ENCODE measurements at regions not wholly inside any gene's neighbourhood (a gene's known extent, or its start where the extent isn't known, plus 50 kb on each side); places are given as distances from the start of the nearest gene placed in this dataset.

DNA sequence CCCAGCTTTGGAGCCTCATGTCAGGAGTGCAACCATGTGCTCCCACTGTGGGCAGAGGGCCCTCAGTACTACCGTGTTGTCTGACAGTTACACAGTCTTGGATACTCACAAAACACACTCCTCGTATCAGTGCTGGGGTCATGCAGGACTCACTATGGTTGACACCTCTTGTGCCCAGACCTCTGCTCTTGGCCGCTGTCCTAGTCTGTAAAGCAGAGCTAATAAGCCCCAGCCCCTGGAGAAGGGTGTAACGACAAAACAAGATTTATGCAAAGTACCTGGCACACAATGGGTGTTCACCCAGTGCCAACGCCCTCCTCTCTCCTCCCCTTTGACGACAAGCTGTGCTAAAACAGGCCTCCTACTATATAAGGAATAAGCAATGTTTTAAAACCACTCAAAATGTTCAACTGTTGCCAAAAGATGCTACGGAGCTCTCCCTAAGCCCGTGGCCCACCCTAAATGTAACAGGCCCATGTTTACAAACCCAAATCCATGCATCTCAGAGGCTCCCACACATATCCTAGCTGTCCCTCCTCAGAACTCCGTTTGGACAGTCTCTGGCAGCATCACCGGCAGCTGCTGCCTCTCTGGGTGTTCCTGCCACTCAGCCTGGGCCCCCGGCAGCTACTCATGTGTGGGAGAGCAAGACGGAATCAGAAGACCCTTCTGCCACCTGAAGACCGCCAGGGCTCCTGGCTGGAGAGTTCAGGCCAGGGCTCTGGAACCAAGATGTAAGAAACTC is 65.8 kb downstream of the MRPL46 start:
- TF ChIP-seq, protein P1, sequence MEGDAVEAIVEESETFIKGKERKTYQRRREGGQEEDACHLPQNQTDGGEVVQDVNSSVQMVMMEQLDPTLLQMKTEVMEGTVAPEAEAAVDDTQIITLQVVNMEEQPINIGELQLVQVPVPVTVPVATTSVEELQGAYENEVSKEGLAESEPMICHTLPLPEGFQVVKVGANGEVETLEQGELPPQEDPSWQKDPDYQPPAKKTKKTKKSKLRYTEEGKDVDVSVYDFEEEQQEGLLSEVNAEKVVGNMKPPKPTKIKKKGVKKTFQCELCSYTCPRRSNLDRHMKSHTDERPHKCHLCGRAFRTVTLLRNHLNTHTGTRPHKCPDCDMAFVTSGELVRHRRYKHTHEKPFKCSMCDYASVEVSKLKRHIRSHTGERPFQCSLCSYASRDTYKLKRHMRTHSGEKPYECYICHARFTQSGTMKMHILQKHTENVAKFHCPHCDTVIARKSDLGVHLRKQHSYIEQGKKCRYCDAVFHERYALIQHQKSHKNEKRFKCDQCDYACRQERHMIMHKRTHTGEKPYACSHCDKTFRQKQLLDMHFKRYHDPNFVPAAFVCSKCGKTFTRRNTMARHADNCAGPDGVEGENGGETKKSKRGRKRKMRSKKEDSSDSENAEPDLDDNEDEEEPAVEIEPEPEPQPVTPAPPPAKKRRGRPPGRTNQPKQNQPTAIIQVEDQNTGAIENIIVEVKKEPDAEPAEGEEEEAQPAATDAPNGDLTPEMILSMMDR (IDR thresholded peaks at IDR 0.05 in 8 of 11, conservative IDR thresholded peaks at IDR 0.05 in 3 of 11) = no peak
- no peak for TF ChIP-seq POLR2A (IDR thresholded peaks at IDR 0.05)
